ENCODE measurements at regions not wholly inside any gene's neighbourhood (a gene's known extent, or its start where the extent isn't known, plus 50 kb on each side); places are given as distances from the start of the nearest gene placed in this dataset.
A peak's percentile ranks its signal among the peaks of the same experiment; 100 is the strongest.

DNA sequence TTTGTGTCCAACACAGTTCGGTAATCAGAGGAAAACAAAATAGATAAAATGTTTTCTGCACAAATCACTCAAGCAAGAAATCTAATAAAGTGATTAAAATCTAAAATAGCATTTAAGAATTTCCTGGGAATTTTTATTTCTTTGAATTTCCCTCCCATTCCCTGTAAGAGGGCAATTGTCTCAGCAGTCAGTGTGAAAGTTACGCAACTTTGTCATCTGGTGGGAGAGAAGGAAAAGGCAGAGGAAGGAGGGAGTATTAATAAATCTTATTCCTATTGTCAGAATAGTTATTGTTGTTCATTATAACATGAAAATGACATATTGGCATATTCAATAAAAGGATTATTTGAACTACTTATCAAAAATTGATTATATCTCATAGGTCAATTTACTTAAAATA is 464.9 kb downstream of the PRKD1 start:
- ChIA-PET POLR2A (ENCODE audit: partially characterized antibody) (no interaction called here), CTCF (ENCODE audit: partially characterized antibody) (interaction anchor here (1.0 to 2.1 kb wide), 5 partner anchors 10 to 751 kb away, joined by 3 to 8 read pairs (median 3); no protein-coding TSS in a partner anchor)

More for the DNA sequence above, 464.9 kb downstream of the PRKD1 start:
- Histone ChIP-seq H3K27me3 (replicated peaks in 1 of 4; ENCODE audit: control insufficient read depth in 3 of 4, extremely low read depth in 1 of 4, insufficient read depth in 3 of 4, low read length in 3 of 4) (no peaks in the 10 kb centered on the region), H2BK12ac (ENCODE audit: low read depth, low read length) (no peak overlapping the region), H3K23me2 (ENCODE audit: low read depth, low read length) (no peaks in the 10 kb centered on the region), H3K4me3 (ENCODE audit: extremely low read depth in 1 of 4, insufficient read depth in 2 of 4, low read depth in 3 of 4, low read length in 4 of 4) (no peak overlapping the region), H3K23ac (ENCODE audit: insufficient read length) (no peak overlapping the region), H3K56ac (replicated peaks; ENCODE audit: insufficient read length, low read depth, low read length) (no peak overlapping the region), H3K36me3 (ENCODE audit: control insufficient read depth in 2 of 4, insufficient read depth in 4 of 4, low read length in 3 of 4) (no peaks in the 10 kb centered on the region), H4K5ac (ENCODE audit: insufficient read length, low read depth, low read length) (no peak overlapping the region), H3K79me2 (ENCODE audit: control insufficient read depth in 1 of 2, insufficient read depth in 2 of 2, low read length in 2 of 2) (no peaks in the 10 kb centered on the region), H3K4me1 (replicated peaks in 1 of 4; ENCODE audit: control insufficient read depth in 3 of 4, insufficient read depth in 4 of 4, low read length in 3 of 4) (no peaks in the 10 kb centered on the region), H2BK120ac (replicated peaks; ENCODE audit: low read depth, low read length) (no peak overlapping the region), H3K9me3 (ENCODE audit: insufficient read depth in 2 of 2, low read depth in 1 of 2, low read length in 1 of 2) (no peaks in the 10 kb centered on the region), H2AFZ (ENCODE audit: low read length) (no peak overlapping the region), H4K8ac (ENCODE audit: extremely low read depth, insufficient read depth, low read length) (no peak overlapping the region), H2BK5ac (ENCODE audit: low read depth, low read length) (no peak overlapping the region), H2BK15ac (ENCODE audit: low read length) (no peak overlapping the region), H4K91ac (replicated peaks; ENCODE audit: insufficient read length, low read length) (no peak overlapping the region), H3K27ac (ENCODE audit: low read depth, low read length) (no peak overlapping the region), H2AK5ac (ENCODE audit: low read depth, low read length) (no peak overlapping the region), H2BK20ac (ENCODE audit: low read length) (no peak overlapping the region), H3K9ac (replicated peaks in 1 of 4; ENCODE audit: extremely low read depth in 1 of 4, low read depth in 3 of 4, low read length in 3 of 4) (no peak overlapping the region), H3K79me1 (ENCODE audit: low read depth, low read length) (no peaks in the 10 kb centered on the region), H3K4ac (replicated peaks; ENCODE audit: insufficient read length, low read depth, low read length) (no peak overlapping the region), H3K14ac (ENCODE audit: insufficient read length) (no peak overlapping the region), H3K4me2 (ENCODE audit: insufficient read depth in 1 of 2, low read depth in 2 of 2, low read length in 2 of 2) (no peak overlapping the region), H3K18ac (ENCODE audit: extremely low read depth, low read length) (no peak overlapping the region), H4K20me1 (replicated peaks in 1 of 2; ENCODE audit: control insufficient read depth in 1 of 2, insufficient read depth in 2 of 2, low read length in 2 of 2) (no peaks in the 10 kb centered on the region)
- TF ChIP-seq SP1 (IDR thresholded peaks at IDR 0.05; ENCODE audit: low read depth, low read length) (no peak), CEBPB (IDR thresholded peaks at IDR 0.05; ENCODE audit: low read depth, low read length) (peak; percentile 83)
- FAIRE-seq: no peak
- 88% methylated on average over 2 of the region's 2 CpGs; no CpG with 5 or more reads in 1 of the 2 experiments for WGBS, 2 experiments (ENCODE audit: extremely low coverage in 1 of 2, insufficient coverage in 1 of 2, insufficient read length in 1 of 2, insufficient replicate concordance in 2 of 2, low coverage in 1 of 2, low lambda C conversion rate in 2 of 2, missing lambda C conversion rate in 1 of 2)
- no peak for DNase-seq (ENCODE audit: low read depth in 1 of 2, low spot score in 2 of 2)
